Fibroblast of gingiva (primary cell): ENCODE measurements at regions not wholly inside any gene's neighbourhood (a gene's known extent, or its start where the extent isn't known, plus 50 kb on each side); places are given as distances from the start of the nearest gene placed in this dataset.
"Not testable (repeated sequence)": the region's sequence is repeated elsewhere in the genome, so short reads cannot be mapped to it uniquely, and the experiment has no call there.

Experiments
- DNase-seq: peaks from one replicate; pipeline ENCODE4 v3.0.0-alpha.2; 2011; ENCODE audit warnings: low read depth

GRCh38 chr17:34024806-34025551, 230.1 kb upstream of the CCL2 start:
- DNase-seq = no peak

DNA sequence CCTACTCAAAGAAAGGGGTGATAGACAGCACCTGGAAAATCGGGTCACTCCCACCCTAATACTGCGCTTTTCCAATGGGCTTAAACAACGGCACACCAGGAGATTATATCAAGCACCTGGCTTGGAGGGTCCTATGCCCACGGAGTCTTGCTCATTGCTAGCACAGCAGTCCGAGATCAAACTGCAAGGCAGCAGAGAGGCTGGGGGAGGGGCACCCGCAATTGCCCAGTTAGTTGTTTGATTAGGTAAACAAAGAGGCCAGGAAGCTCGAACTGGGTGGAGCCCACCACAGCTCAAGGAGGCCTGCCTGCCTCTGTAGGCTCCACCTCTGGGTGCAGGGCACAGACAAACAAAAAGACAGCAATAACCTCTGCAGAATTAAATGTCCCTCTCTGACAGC, 224.5 kb upstream of the CCL2 start:
- not testable (repeated sequence) for DNase-seq

- not testable (repeated sequence) for DNase-seq
These were observed 222.8 kb upstream of the CCL2 start for GRCh38 chr17:34032305-34032704.

GRCh38 chr17:34038786-34039185, 216.3 kb upstream of the CCL2 start:
- DNase-seq = not testable (repeated sequence)

- not testable (repeated sequence) for DNase-seq
These were observed 215.9 kb upstream of the CCL2 start for GRCh38 chr17:34039213-34039612.

GRCh38 chr17:34039759-34040555, 215.1 kb upstream of the CCL2 start:
- DNase-seq = peak; percentile 3

DNA sequence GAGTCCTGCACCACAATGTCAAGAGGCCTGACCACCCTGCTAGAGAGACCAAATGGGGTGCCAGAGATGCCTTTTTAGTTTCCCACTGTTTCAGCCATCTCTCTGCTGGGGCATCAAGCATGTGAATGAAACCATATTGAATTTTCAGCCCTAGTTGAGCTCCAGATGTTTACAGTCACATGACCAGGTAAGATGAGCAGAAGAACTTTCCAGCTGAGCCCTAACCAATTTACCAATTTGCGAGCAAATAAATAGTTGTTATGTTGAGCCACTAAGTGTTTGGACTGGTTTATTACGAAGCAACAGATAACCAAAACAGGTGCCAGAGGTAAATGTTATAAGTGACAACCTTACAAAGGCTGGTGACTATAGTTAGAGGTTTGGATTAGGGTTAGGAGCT, 209.1 kb upstream of the CCL2 start:
- DNase-seq = no peak

- no peak for DNase-seq
These were observed 204.0 kb upstream of the CCL2 start for GRCh38 chr17:34051046-34051445.

GRCh38 chr17:34054495-34054894, 200.6 kb upstream of the CCL2 start:
- no peak for DNase-seq

GRCh38 chr17:34055606-34056005, 199.5 kb upstream of the CCL2 start:
- no peak for DNase-seq

DNA sequence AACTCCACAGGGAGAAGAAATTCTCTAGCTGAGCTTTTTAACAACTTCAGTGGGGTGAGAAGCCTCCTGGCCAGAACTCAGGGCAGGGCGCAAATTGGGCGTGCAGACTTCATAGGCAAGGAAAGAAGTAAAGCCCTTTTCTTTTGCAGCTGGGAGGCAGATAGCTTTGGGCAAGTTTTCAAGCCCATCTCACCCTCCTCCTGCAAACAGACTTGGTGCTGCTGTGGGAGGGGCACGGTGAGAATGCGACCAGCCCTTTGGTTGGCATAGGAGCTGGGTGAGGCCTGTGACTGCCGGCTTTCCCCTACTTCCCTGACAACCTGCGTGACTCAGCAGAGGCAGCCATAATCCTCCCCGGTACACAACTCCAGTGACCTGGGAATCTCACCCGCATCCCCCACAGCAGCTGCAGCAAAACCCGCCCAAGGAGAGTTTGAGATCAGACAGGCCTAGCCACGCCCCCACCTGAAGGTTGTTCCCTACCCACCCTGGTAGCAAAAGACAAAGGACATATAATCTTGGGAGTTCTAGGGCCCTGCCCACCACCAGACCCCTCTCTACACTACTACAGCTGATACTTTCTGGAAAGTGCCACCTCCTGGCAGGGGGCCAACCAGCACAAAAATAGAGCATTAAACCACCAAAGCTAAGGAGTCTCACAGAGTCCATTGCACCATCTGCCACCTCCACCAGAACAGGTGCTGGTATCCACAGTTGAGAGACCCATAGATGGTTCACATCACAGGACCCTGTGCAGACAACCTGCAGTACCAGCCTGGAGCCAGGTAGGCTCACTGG, 195.5 kb upstream of the CCL2 start:
- no peak for DNase-seq

DNA sequence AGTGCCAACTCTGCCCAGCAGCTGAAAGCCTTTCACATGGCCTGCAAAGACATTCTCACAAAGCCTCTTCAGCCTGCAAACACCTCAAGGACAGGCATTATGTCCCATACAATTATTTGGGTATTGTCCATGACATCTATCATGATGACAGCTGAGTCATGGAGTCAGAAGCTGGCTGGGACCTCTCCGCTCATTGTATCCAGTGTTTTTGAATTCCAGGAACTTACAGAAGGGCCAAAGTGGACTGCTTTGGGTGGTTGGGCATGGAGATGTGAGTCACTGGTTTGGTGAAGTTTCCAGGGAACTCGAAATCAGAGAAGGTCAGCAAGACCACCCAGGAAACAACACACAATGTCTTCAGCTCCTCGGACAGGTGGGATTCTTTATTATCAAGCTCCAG, 188.6 kb upstream of the CCL2 start:
- no peak for DNase-seq

DNA sequence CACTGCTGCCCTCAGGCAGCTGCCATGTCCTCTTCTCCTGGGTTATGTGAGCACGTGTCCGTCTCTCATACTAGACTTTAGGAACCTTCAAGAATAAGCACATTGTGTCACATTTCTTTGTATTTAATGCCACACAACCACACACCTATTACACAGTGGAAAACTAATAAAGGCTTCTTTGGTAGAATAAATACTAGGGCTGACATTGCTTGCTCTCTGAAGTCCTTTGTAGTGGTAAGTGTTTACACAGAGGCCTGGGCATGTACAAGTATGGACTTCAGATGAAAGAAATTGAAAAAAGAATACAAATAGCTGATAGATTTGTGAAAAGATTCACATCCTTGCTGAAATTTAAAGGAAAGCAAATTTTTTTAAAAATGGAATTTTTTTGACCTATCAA, 188.1 kb upstream of the CCL2 start:
- DNase-seq = no peak

DNA sequence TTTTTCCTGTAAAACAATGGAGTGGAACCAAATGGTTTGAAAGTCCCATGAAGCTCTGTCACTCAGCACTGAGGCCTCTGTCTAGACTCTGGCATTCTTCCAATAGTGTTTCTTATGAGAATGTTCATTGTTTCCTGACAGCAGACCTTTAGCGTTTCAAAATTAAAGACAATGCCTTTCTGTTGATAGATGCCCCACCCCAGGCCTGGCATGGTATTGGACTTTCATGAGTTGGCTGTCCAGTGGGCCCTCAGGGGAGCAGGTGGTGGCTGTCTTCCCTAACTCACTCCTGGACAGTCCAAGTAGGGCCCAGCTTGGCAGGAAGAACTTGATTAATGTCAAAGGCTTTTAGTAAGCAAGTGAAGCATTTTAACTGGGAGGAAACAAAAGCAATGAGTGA, 186.5 kb upstream of the CCL2 start:
- DNase-seq = no peak

DNA sequence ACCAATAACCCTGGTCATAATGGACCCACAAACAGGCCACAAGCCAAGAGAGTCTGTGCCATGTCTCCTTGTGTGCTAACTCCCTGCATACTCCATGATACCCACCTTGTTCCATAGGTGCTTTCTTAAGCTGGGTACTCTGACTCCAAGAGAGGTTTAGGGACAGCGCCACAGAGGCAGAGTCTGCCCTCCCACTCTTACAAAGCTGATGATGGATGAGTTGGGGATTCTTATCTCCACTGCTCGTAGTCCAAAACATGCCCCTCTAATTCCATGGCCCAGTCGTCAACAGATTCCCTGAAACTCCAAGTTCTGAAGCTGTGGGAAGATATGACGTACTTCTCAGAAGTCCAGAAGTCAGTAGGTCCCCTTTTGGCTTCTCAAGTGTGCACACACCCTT, 184.4 kb upstream of the CCL2 start:
- DNase-seq = no peak

- no peak for DNase-seq
These were observed 183.1 kb upstream of the CCL2 start for GRCh38 chr17:34071886-34072420.

DNA sequence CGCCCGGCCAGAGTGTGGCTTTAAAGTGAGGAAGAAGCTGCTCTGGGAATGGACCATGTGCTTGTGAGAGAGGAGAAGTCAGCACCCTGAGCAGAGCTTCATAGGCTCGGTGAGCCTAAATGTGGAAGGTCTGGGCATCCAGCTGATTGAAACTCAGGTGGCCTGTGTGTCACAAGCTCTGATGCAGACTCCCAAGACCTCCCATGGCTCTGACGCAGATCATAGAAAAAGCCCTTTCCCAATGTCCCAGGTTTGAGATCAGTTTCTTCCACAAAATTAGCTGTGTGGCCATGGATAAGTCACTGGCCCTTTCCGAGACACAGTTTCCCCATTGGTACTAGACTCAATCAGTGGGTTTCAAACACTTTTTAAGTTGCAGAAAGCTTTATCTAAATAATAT, 180.0 kb upstream of the CCL2 start:
- no peak for DNase-seq

- no peak for DNase-seq
These were observed 178.1 kb upstream of the CCL2 start for GRCh38 chr17:34076743-34077631.

GRCh38 chr17:34081269-34081668, 173.8 kb upstream of the CCL2 start:
- DNase-seq = no peak

DNA sequence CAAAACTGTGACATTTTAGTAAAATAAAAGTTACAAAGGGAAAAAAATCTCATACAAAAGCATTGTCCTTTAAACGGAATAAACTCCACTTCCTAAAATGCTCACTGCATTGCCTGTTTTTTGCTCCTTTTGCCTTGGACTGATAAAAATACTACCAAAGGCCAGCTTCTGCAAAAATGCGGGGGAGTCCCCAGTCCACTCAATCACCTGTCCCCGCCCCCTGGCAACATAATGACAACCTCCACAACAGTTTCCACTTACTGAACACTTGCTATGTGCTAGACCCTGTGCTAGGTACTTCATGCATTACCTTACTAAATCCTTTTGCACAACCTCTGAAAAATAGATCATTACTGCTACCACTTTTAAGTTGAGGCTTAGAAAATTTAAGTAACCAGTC, 172.7 kb upstream of the CCL2 start:
- no peak for DNase-seq

GRCh38 chr17:34089042-34089441, 166.0 kb upstream of the CCL2 start:
- not testable (repeated sequence) for DNase-seq
